ENCODE measurements at regions not wholly inside any gene's neighbourhood (a gene's known extent, or its start where the extent isn't known, plus 50 kb on each side); places are given as distances from the start of the nearest gene placed in this dataset.
"Not testable (repeated sequence)": the region's sequence is repeated elsewhere in the genome, so short reads cannot be mapped to it uniquely, and the experiment has no call there.

DNA sequence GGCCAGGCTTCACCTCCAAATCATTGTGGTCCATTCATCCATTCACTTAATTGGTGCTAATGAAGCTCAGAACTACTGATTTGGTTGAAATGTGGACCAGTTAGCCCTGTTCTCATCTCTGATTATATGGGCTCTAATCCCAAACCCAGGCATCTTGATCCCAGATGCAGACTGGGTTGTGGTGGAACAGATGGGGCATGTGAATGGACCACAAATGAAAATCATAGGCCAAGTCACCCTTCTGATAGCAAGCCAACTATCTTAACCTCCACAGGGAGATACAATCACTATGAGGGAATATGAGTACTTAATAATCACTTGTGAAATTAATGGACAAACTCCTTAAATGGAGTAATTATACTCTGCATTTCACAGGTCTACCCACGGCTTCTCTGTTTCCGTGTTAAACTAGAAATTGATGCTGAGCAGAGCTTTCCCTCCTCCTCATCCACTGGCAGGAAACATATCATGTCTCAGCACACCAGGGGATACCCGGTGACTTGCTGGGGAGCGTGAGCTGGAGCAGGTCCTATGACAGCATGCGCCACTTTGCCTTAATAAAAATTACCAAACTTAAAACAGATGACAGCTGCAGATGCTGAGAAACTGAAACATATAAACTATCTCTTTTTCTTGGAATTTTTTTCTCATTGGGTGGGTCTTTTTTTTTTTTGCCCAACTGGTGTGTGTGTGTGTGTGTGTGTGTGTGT, 108.8 kb upstream of the HEY2 start:
- DNase-seq (ENCODE audit: low read depth in 4 of 4, low spot score in 3 of 4), result no peak

DNA sequence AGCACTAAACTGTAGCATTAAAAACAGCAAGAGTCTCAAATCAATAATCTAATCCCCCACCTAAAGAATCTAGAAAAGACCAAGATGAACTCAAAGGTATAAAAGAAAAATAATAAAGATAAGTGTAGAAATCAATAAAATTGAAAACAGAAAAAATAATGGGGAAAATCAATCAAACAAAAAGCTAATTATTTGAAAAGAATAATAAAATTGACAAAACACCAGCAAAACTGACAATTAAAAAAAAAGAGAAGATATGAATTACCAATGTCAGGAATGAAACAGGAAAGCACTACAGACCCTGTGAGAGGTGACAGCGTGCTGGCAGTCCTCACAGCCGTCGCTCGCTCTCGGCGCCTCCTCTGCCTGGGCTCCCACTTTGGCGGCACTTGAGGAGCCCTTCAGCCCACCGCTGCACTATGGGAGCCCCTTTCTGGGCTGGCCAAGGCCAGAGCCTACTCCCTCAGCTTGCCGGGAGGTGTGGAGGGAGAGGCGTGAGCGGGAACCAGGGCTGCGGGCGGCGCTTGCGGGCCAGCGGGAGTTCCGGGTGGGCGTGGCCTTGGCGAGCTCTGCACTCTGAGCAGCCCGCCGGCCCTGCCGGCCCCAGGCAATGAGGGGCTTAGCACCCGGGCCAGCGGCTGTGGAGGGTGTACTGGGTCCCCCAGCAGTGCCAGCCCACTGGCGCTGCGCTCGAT, 105.3 kb upstream of the HEY2 start:
- DNase-seq (ENCODE audit: low read depth in 4 of 4, low spot score in 3 of 4), result not testable (repeated sequence)

DNA sequence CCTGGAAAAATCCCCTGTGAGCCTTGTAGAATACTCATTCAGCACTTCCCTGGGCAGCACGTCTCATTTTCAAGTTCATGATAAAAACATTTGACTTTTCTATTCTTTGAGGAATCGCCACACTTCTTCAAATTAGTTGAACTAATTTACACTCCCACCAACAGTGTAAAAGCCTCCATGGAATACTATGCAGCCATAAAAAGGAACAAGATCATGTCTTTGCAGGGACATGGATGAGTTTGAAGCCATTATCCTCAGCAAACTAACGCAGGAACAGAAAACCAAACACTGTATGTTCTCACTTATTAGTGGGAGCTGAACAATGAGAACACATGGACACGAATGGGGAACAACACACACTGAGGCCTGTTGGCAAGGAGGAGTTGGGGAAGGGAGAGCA, 102.0 kb upstream of the HEY2 start:
- no peak for DNase-seq (ENCODE audit: low read depth in 4 of 4, low spot score in 3 of 4)

- DNase-seq (ENCODE audit: low read depth in 4 of 4, low spot score in 3 of 4), result not testable (repeated sequence)
These were observed 95.7 kb upstream of the HEY2 start for GRCh38 chr6:125653752-125654151.

- DNase-seq (ENCODE audit: low read depth in 4 of 4, low spot score in 3 of 4), result no peak
These were observed 93.9 kb upstream of the HEY2 start for GRCh38 chr6:125655511-125655910.

- DNase-seq (ENCODE audit: low read depth in 4 of 4, low spot score in 3 of 4), result no peak
These were observed 93.1 kb upstream of the HEY2 start for GRCh38 chr6:125656287-125656870.

DNA sequence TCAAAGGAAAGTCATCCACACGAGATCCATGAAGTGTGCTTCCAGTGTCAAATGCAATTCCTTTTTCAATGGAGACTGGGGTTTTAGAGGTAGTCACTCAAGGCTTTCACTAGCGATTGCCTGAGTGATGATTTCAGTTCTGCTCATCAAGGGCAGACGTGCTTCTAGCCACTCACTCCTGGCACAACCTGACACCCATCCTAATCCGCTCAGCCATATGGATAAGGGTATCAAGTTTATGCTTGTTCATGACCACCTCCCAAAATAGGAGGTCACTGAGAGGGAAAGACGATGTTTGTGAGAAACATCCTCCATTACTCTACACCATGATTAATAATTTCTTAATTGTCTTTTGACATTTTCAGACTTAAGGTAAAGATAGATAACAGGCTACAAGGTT, 91.3 kb upstream of the HEY2 start:
- no peak for DNase-seq (ENCODE audit: low read depth in 4 of 4, low spot score in 3 of 4)

- no peak for DNase-seq (ENCODE audit: low read depth in 4 of 4, low spot score in 3 of 4)
These were observed 90.5 kb upstream of the HEY2 start for GRCh38 chr6:125658759-125659431.

DNA sequence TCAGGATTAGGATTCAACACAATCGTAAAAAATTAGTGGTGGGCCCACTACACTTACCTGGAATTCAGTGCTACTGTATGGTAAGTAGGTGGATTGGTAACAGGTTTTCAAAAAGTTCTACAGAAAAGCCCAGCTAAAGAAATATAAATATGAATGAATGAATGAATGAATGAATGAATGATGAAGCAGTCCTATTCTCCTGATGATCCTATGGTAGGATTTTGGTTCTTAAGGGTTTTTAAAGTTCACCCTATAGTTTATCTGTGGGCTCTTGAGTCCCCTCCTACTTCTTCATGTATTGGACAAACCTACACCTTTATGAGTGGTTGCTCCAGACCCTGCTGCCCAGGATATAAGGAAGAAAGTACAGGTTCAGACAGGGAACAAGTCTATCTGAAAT, 89.5 kb upstream of the HEY2 start:
- no peak for DNase-seq (ENCODE audit: low read depth in 4 of 4, low spot score in 3 of 4)

DNA sequence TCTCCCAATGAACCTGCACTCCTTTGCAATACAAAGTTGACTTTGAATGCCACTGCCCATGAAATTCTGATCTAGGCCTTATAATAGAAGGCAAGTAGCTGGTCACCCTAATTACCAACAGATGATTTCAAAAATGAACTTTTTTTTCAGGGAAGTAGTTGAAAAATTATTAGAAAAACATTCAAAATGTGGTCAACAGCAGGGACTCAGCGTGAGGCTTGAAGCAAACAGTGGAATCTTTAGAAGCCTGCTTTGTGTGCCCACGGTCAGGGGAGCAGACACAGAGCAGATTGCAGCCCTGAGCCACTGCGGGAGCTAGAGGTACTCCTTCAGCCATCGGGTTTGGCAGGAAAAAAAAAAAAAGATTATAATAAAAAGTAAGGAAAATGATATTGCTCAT, 87.1 kb upstream of the HEY2 start:
- no peak for DNase-seq (ENCODE audit: low read depth in 4 of 4, low spot score in 3 of 4)

GRCh38 chr6:125665295-125665814, 84.1 kb upstream of the HEY2 start:
- DNase-seq (ENCODE audit: low read depth in 4 of 4, low spot score in 3 of 4), result no peak

DNA sequence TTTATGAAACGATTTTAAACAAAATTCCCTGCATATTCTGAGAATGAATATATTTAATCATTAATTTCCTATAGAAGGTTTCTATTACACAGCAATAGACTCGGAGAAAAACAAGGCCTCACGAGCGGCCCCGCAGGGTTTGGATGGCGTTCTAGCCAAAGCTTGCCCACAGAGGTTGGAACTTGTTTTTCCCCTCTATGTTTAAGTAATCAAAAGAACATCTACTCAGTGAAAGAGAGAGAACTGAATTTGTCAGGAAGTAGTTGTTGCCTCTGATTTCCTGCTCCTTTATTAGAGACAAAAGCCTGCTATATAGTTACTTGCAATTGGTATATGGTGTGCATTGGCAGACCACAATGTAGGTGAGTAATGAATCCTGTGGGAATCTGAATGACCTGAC, 82.1 kb upstream of the HEY2 start:
- no peak for DNase-seq (ENCODE audit: low read depth in 4 of 4, low spot score in 3 of 4)

- DNase-seq (ENCODE audit: low read depth in 4 of 4, low spot score in 3 of 4), result no peak
These were observed 81.4 kb upstream of the HEY2 start for GRCh38 chr6:125668071-125668470.

DNA sequence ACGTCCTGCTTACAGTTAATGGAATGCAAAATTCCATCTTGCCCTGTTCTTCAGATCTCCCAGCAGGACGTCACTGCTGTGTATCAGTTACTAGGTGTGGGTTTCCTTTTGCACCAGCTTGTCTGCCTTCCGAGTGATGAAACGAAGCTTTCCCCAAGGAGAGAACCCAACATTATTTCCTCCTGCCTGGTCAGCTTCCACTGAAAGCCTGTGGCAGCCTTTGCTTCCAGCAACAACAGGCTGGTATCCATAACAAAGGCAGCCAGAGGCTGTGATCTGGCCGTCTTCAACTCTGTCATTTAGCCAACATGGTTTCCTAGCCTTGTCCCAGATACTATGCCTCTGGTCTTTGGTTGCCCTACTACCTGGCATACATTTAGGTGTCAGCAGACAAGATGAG, 78.9 kb upstream of the HEY2 start:
- peak in 1 of 4 donors; percentile 32 for DNase-seq (ENCODE audit: low read depth in 4 of 4, low spot score in 3 of 4)

DNA sequence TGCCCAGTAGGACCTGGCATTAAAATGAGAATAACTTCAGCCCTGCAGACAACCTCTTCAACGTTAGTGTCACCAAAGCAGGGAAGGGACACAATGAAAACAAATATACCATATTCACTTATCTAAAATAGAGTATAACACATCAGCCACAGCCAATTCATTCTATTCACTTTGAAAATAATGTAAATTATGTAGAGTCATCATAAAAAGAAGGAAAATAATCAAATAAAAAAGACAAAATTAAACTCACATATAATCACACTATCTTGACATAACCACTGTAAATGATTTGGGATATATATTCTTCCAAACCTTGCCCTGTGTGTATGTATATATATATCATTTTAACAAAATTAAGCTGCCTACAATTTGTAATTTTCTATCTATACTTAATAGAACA, 78.1 kb upstream of the HEY2 start:
- no peak for DNase-seq (ENCODE audit: low read depth in 4 of 4, low spot score in 3 of 4)

- DNase-seq (ENCODE audit: low read depth in 4 of 4, low spot score in 3 of 4), result no peak
These were observed 75.2 kb upstream of the HEY2 start for GRCh38 chr6:125674230-125674629.

DNA sequence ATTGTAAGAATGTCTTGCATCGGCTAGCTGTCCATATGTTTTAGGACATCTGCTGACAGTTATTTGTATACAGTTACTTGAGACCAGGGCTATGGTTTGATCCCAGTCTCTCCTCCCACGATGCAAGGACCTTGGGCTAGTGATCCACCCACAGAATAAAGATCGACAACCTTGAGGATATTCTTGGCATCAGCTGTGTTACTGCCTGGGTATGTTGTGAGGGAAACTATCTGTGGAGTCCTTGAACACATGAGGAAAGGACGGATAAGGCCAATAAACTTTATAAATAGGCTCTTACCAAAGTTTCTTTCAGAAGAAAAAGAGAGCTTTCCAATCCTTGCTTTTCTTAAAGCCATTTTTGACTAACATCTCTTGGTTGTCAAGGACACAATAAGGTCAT, 70.8 kb upstream of the HEY2 start:
- DNase-seq (ENCODE audit: low read depth in 4 of 4, low spot score in 3 of 4), result no peak

DNA sequence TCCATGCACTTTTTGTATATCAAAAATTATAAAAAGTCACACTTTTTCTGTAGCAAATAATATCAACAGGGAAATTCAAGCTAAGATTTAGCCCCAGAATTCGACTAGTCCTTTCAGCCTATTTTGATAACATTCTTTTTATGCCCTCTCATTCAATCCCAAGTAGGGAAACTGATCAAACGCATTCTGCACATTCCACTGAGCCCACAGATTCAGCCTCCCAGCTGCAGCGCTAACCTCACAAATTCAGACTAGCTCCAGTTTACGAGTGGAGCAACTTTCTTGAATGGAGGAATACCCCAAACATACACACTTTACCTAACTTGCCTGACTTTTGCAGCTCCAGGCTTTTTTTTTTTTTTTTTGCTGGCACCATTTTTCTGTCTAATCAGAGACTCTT, 70.3 kb upstream of the HEY2 start:
- DNase-seq (ENCODE audit: low read depth in 4 of 4, low spot score in 3 of 4), result no peak

DNA sequence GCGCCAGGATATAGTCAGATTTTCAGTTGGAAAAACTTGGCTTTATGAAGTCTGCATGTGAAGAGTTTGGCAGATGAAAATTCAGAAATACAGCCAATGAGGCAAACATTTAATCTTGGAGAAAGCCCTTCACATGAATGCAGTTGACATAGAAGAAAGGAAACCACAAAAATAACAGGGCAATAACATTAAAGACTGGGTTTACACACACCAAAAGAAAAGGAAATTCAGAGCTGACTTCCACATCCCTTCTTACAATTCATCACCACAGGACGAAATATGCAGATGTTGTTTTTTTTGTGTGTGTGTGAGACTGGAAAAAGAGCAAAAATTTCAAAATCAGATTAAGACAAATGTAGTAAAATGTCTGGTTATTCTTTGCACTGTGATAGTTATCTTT, 69.8 kb upstream of the HEY2 start:
- no peak for DNase-seq (ENCODE audit: low read depth in 4 of 4, low spot score in 3 of 4)

GRCh38 chr6:125682939-125683338, 66.5 kb upstream of the HEY2 start:
- DNase-seq (ENCODE audit: low read depth in 4 of 4, low spot score in 3 of 4), result no peak

- no peak for DNase-seq (ENCODE audit: low read depth in 4 of 4, low spot score in 3 of 4)
These were observed 61.3 kb upstream of the HEY2 start for GRCh38 chr6:125688138-125688537.
